Uterus (tissue), 2 donors: ENCODE measurements at regions not wholly inside any gene's neighbourhood (a gene's known extent, or its start where the extent isn't known, plus 50 kb on each side); places are given as distances from the start of the nearest gene placed in this dataset.

Experiments
- POLR2A ChIP-seq, 2 donors: fragments of 450-650 bp; IDR thresholded peaks; one replicate each; pipeline ENCODE4 v1.6.1; 2016; ENCODE audit warnings: antibody characterized with exemption in 2 of 2, mild to moderate bottlenecking in 1 of 2, moderate library complexity in 1 of 2
- TF ChIP-seq, protein P1 (sequence below), 4 experiments: fragments of 200-600 bp in 2 of 4; fragments of 450-650 bp in 2 of 4; sonication (generic) in 2 of 4; IDR thresholded peaks; one replicate each; pipeline ENCODE4 v1.5.1; 2016 to 2019; ENCODE audit warnings: antibody characterized with exemption in 4 of 4, mild to moderate bottlenecking in 2 of 4, moderate library complexity in 1 of 4

DNA sequence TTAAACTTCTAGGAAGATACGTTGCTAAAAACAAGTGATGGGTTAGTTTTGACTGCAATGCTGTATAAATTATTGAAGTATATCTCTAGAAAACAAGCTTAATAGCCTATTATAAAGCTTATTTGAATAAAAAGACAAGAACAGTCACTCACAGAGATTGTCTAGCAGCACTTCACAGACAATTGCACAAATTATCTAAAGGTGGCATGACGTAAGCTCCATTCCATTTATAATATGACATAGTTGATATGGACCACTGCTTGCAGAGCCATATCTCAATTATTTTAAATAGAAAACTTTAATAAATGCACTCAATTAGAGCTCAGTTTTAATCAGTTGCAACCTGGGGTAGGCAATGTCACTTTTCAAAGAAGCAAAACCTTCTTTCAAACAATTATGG lies 319.9 kb upstream of the GBE1 start:
- TF ChIP-seq, protein P1, sequence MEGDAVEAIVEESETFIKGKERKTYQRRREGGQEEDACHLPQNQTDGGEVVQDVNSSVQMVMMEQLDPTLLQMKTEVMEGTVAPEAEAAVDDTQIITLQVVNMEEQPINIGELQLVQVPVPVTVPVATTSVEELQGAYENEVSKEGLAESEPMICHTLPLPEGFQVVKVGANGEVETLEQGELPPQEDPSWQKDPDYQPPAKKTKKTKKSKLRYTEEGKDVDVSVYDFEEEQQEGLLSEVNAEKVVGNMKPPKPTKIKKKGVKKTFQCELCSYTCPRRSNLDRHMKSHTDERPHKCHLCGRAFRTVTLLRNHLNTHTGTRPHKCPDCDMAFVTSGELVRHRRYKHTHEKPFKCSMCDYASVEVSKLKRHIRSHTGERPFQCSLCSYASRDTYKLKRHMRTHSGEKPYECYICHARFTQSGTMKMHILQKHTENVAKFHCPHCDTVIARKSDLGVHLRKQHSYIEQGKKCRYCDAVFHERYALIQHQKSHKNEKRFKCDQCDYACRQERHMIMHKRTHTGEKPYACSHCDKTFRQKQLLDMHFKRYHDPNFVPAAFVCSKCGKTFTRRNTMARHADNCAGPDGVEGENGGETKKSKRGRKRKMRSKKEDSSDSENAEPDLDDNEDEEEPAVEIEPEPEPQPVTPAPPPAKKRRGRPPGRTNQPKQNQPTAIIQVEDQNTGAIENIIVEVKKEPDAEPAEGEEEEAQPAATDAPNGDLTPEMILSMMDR (IDR thresholded peaks at IDR 0.05): no peak
- no peak for TF ChIP-seq POLR2A (IDR thresholded peaks at IDR 0.05)
